Lung (tissue), 11 donors: ENCODE measurements at regions not wholly inside any gene's neighbourhood (a gene's known extent, or its start where the extent isn't known, plus 50 kb on each side); places are given as distances from the start of the nearest gene placed in this dataset.

Source experiments
- ATAC-seq: fragments of 200-7000 bp; cut with Tn5 transposase; one replicate; pipeline ENCODE4 v1.9.1; 2020; ENCODE audit warnings: moderate number of reproducible peaks; ENCODE audit not compliant: insufficient read depth, low FRiP score
- DNase-seq, 3 donors: peaks; one replicate each; pipeline ENCODE4 v3.0.0-alpha.2; 2013 to 2017
- H3K27ac ChIP-seq, 2 donors: one replicate each; pipeline ENCODE4 v1.5.1; 2013; ENCODE audit warnings: mild to moderate bottlenecking in 2 of 2, moderate library complexity in 2 of 2, control low read depth in 1 of 2, inconsistent platforms in 1 of 2, low read depth in 1 of 2, low read length in 1 of 2
- H3K27me3 ChIP-seq, 3 donors: one replicate each; pipeline ENCODE4 v1.5.1; 2013; ENCODE audit warnings: low read length in 2 of 3; ENCODE audit not compliant: control insufficient read depth in 3 of 3, insufficient read depth in 3 of 3
- H3K36me3 ChIP-seq, 4 donors: one replicate each; pipeline ENCODE4 v1.5.1; 2013; ENCODE audit warnings: low read length in 4 of 4, mild to moderate bottlenecking in 1 of 4, moderate library complexity in 1 of 4; ENCODE audit not compliant: control insufficient read depth in 4 of 4, insufficient read depth in 4 of 4
- H3K4me1 ChIP-seq, 5 donors: one replicate each; pipeline ENCODE4 v1.5.1; 2013; ENCODE audit warnings: low read length in 5 of 5, mild to moderate bottlenecking in 2 of 5, moderate library complexity in 1 of 5; ENCODE audit not compliant: control insufficient read depth in 5 of 5, insufficient read depth in 5 of 5
- H3K4me3 ChIP-seq: one replicate; pipeline ENCODE4 v1.5.1; 2013; ENCODE audit warnings: mild to moderate bottlenecking, control low read depth, moderate library complexity
- H3K9ac ChIP-seq, 2 donors: one replicate each; pipeline ENCODE4 v1.5.1; 2013; ENCODE audit warnings: low read length in 2 of 2, control low read depth in 1 of 2; ENCODE audit not compliant: insufficient read depth in 1 of 2
- H3K9me3 ChIP-seq, 4 donors: one replicate each; pipeline ENCODE4 v1.5.1; 2013; ENCODE audit warnings: low read length in 3 of 4, mild to moderate bottlenecking in 1 of 4, moderate library complexity in 1 of 4; ENCODE audit not compliant: control insufficient read depth in 4 of 4, insufficient read depth in 3 of 4
- CTCF ChIP-seq: IDR thresholded peaks from 2 replicates; pipeline ENCODE4 v1.5.1; 2012; ENCODE audit warnings: mild to moderate bottlenecking; ENCODE audit errors: control extremely low read depth, extremely low read depth
- WGBS, 2 donors: extraction: QIAGEN DNeasy Blood & Tissue Kit; methylation state at CpG; one replicate each; pipeline ENCODE4 v1.1.7; 2013; 5-methylcytosine and 5-hydroxymethylcytosine counted together
- donor health status: control.
- donor health status: control.
- donor health status: Bipolar disorder and iron deficiency.
- donor health status: healthy.
- donor health status: DM: yes; HTN: yes; CAD: no.

- ATAC-seq (peak; percentile 47), DNase-seq (peak; percentile 22 to 50 (median 40))
- H3K27ac ChIP-seq: no peak overlapping the region
- 35 to 38% methylated on average over 4 of the region's 4 CpGs for WGBS, 2 donors
- no peak overlapping the region for H3K9ac ChIP-seq
- no peak overlapping the region for H3K4me3 ChIP-seq
- peaks cover 0 to 1% (median 0%) of the 10 kb centered on the region in 4 donors for H3K9me3 ChIP-seq
- TF ChIP-seq CTCF: no peak
- no peaks in the 10 kb centered on the region for H3K4me1 ChIP-seq
- H3K27me3 ChIP-seq: peaks cover 2 to 4% (median 3%) of the 10 kb centered on the region in 3 donors
- H3K36me3 ChIP-seq: no peaks in the 10 kb centered on the region
Observed at GRCh38 chrX:46376246-46376885, 168.9 kb downstream of the ZNF674 start.

GRCh38 chrX:46375831-46376230 is 169.4 kb downstream of the ZNF674 start:
- Histone ChIP-seq H3K36me3 (no peaks in the 10 kb centered on the region), H3K4me3 (no peak overlapping the region), H3K27me3 (peaks cover 2 to 4% (median 3%) of the 10 kb centered on the region in 3 donors), H3K4me1 (no peaks in the 10 kb centered on the region), H3K9ac (no peak overlapping the region), H3K27ac (no peak overlapping the region), H3K9me3 (peaks cover 0 to 1% (median 0%) of the 10 kb centered on the region in 4 donors)
- 77 to 94% methylated on average over 3 of the region's 3 CpGs for WGBS, 2 donors
- DNase-seq (no peak), ATAC-seq (no peak)
- TF ChIP-seq CTCF: no peak

- ATAC-seq (no peak), DNase-seq (no peak)
- WGBS, 2 donors: 29 to 43% methylated on average over 1 of the region's 1 CpG
- H3K9me3 ChIP-seq: peaks cover 0 to 1% (median 0%) of the 10 kb centered on the region in 4 donors
- H3K4me1 ChIP-seq: no peaks in the 10 kb centered on the region
- no peak for TF ChIP-seq CTCF
- no peak overlapping the region for H3K27ac ChIP-seq
- no peaks in the 10 kb centered on the region for H3K36me3 ChIP-seq
- H3K9ac ChIP-seq: no peak overlapping the region
- H3K27me3 ChIP-seq: peaks cover 2 to 4% (median 3%) of the 10 kb centered on the region in 3 donors
- no peak overlapping the region for H3K4me3 ChIP-seq
Observed at GRCh38 chrX:46374371-46374770, 170.8 kb downstream of the ZNF674 start.

- Histone ChIP-seq H3K27ac (no peak overlapping the region), H3K27me3 (peaks cover 0 to 2% (median 0%) of the 10 kb centered on the region in 3 donors), H3K4me1 (no peaks in the 10 kb centered on the region), H3K9me3 (no peaks in the 10 kb centered on the region), H3K9ac (no peak overlapping the region), H3K36me3 (no peaks in the 10 kb centered on the region), H3K4me3 (no peak overlapping the region)
- DNase-seq (no peak), ATAC-seq (no peak)
- TF ChIP-seq CTCF: no peak
- WGBS, 2 donors: 85 to 93% methylated on average over 2 of the region's 2 CpGs
Observed at GRCh38 chrX:46367491-46367890, 177.7 kb downstream of the ZNF674 start.
